ENCODE measurements at regions not wholly inside any gene's neighbourhood (a gene's known extent, or its start where the extent isn't known, plus 50 kb on each side); places are given as distances from the start of the nearest gene placed in this dataset.

GRCh38 chr21:21921410-21922232 lies 923.4 kb downstream of the NCAM2 start:
- no peak overlapping the region for H3K27ac ChIP-seq
- no peaks in the 10 kb centered on the region for H3K9me3 ChIP-seq
- DNase-seq (no peak), ATAC-seq (peak; percentile 71 to 80 (median 72))
- H3K4me1 ChIP-seq = no peaks in the 10 kb centered on the region
- 38% methylated on average over 6 of the region's 6 CpGs for WGBS (ENCODE audit: insufficient coverage, low coverage, low lambda C conversion rate, missing lambda C conversion rate)
- no peak overlapping the region for H3K4me3 ChIP-seq
- no peaks in the 10 kb centered on the region for H3K36me3 ChIP-seq
- intact Hi-C loops (cut with DNase I) = no loop called here
- no peak for TF ChIP-seq POLR2A (IDR thresholded peaks at IDR 0.05)
- TF ChIP-seq CTCF (IDR thresholded peaks at IDR 0.05) = peak; percentile 59 to 70 (median 62)
- no peaks in the 10 kb centered on the region for H3K27me3 ChIP-seq

- Histone ChIP-seq H3K9me3 (no peaks in the 10 kb centered on the region), H3K4me1 (peaks cover 0 to 13% (median 6%) of the 10 kb centered on the region in 4 donors), H3K4me3 (no peak overlapping the region), H3K27ac (no peak overlapping the region), H3K36me3 (no peaks in the 10 kb centered on the region), H3K27me3 (no peaks in the 10 kb centered on the region)
- ATAC-seq = peak; percentile 34 to 64 (median 51)
- intact Hi-C loops (cut with DNase I) = no loop called here
- WGBS (ENCODE audit: insufficient coverage, low coverage, low lambda C conversion rate, missing lambda C conversion rate) = 32% methylated on average over 1 of the region's 1 CpG
- TF ChIP-seq POLR2A (IDR thresholded peaks at IDR 0.05) (no peak), CTCF (IDR thresholded peaks at IDR 0.05) (no peak)
- no peak for DNase-seq
Measured at GRCh38 chr21:21929226-21929625, 931.0 kb downstream of the NCAM2 start.

GRCh38 chr21:21929789-21930188 lies 931.6 kb downstream of the NCAM2 start:
- H3K4me3 ChIP-seq = no peak overlapping the region
- H3K9me3 ChIP-seq = no peaks in the 10 kb centered on the region
- 74% methylated on average over 4 of the region's 4 CpGs for WGBS (ENCODE audit: insufficient coverage, low coverage, low lambda C conversion rate, missing lambda C conversion rate)
- intact Hi-C loops (cut with DNase I) = no loop called here
- H3K4me1 ChIP-seq = peaks cover 0 to 13% (median 6%) of the 10 kb centered on the region in 4 donors
- no peak overlapping the region for H3K27ac ChIP-seq
- TF ChIP-seq POLR2A (IDR thresholded peaks at IDR 0.05) (no peak), CTCF (IDR thresholded peaks at IDR 0.05) (no peak)
- H3K27me3 ChIP-seq = no peaks in the 10 kb centered on the region
- H3K36me3 ChIP-seq = no peaks in the 10 kb centered on the region
- DNase-seq (no peak), ATAC-seq (no peak)

GRCh38 chr21:21952566-21952965 lies 954.4 kb downstream of the NCAM2 start:
- Histone ChIP-seq H3K9me3 (no peaks in the 10 kb centered on the region), H3K4me3 (no peak overlapping the region), H3K27ac (no peak overlapping the region), H3K4me1 (no peaks in the 10 kb centered on the region), H3K36me3 (no peaks in the 10 kb centered on the region), H3K27me3 (no peaks in the 10 kb centered on the region)
- intact Hi-C loops (cut with DNase I) = no loop called here
- WGBS (ENCODE audit: insufficient coverage, low coverage, low lambda C conversion rate, missing lambda C conversion rate) = 45% methylated on average over 3 of the region's 3 CpGs
- ATAC-seq (no peak), DNase-seq (no peak)
- TF ChIP-seq POLR2A (IDR thresholded peaks at IDR 0.05) = no peak
- no peak for TF ChIP-seq CTCF (IDR thresholded peaks at IDR 0.05)

Measured in right lobe of liver (tissue), 6 donors.